ENCODE measurements at regions not wholly inside any gene's neighbourhood (a gene's known extent, or its start where the extent isn't known, plus 50 kb on each side); places are given as distances from the start of the nearest gene placed in this dataset.
"Not testable (repeated sequence)": the region's sequence is repeated elsewhere in the genome, so short reads cannot be mapped to it uniquely, and the experiment has no call there.

DNA sequence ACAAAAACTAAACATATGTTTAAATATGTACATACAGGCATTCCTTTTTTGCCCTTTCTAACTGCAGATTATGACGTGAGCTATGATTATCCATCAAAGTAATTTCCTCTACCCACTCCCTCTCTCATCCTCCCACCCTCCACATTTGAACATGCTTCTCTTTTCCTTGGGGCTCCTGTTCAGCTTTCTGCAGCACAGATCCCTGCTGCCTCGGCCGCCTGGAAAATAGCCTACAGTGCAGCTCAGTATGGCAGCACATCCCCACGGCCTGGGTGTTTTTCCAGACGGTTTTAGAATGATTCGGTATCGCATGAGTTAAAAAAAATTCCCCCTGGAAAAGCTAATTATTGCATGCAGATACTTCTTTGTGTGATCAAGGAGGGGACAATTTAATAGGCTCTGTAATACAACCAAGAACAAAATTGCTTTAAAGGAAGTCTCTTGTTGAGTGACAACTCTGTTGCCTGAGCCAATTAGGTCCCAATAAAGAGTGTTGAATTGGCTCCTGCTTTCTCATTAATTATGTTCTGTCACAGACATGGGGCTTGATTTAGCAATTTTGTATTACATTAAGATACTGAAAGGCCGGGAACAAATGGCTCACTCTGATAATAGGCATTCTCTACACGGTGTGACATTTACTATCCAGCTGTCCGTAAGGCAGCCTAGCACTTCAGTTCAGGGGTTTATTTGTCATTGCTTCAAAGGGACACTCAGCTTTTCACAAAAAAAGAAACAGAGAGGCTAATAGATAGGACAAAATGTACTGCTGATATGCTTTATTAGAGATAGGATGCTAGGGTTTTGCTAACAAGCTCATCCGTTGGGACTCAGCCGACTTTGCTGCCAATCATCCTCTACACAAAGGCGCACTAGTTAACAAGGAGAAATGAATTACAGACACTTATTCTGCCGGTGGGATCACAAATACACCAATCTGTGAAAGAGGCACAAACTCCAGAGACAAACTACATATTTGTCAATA lies 285.8 kb upstream of the G2E3 start:
- peak; percentile 30 for DNase-seq (ENCODE audit: low spot score)
- no TSS peak for BruUV-seq (replicated peaks)
- Histone ChIP-seq H3K4me1 (ENCODE audit: insufficient read depth, low read length, poor library complexity, severe bottlenecking) (no peaks in the 10 kb centered on the region), H3K36me3 (ENCODE audit: insufficient read depth, low read length, poor library complexity, severe bottlenecking) (no peaks in the 10 kb centered on the region), H3K27me3 (replicated peaks; ENCODE audit: insufficient read depth, low read depth, low read length, poor library complexity) (peaks cover 47% of the 10 kb centered on the region), H3K4me3 (ENCODE audit: low read depth, low read length, poor library complexity, severe bottlenecking) (no peak overlapping the region), H3K27ac (ENCODE audit: low read depth, low read length, poor library complexity, severe bottlenecking) (no peak overlapping the region), H3K9me3 (ENCODE audit: low read depth, low read length, poor library complexity, severe bottlenecking) (no peaks in the 10 kb centered on the region)
- no peak for TF ChIP-seq EZH2 (IDR thresholded peaks at IDR 0.05; ENCODE audit: borderline replicate concordance, low read depth, low read length, poor library complexity, severe bottlenecking)
- TF ChIP-seq, protein P1, sequence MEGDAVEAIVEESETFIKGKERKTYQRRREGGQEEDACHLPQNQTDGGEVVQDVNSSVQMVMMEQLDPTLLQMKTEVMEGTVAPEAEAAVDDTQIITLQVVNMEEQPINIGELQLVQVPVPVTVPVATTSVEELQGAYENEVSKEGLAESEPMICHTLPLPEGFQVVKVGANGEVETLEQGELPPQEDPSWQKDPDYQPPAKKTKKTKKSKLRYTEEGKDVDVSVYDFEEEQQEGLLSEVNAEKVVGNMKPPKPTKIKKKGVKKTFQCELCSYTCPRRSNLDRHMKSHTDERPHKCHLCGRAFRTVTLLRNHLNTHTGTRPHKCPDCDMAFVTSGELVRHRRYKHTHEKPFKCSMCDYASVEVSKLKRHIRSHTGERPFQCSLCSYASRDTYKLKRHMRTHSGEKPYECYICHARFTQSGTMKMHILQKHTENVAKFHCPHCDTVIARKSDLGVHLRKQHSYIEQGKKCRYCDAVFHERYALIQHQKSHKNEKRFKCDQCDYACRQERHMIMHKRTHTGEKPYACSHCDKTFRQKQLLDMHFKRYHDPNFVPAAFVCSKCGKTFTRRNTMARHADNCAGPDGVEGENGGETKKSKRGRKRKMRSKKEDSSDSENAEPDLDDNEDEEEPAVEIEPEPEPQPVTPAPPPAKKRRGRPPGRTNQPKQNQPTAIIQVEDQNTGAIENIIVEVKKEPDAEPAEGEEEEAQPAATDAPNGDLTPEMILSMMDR (conservative IDR thresholded peaks at IDR 0.05; ENCODE audit: low read depth, low read length): no peak
- ChIA-PET CTCF (interaction anchor here (1.2 kb wide), 1 partner anchor 33 kb away, joined by 4 read pairs; no protein-coding TSS in a partner anchor), POLR2A (ENCODE audit: low non-redundant PET) (no interaction called here)
- intact Hi-C loops (cut with micrococcal nuclease; ENCODE audit: unreplicated experiment): no loop called here

DNA sequence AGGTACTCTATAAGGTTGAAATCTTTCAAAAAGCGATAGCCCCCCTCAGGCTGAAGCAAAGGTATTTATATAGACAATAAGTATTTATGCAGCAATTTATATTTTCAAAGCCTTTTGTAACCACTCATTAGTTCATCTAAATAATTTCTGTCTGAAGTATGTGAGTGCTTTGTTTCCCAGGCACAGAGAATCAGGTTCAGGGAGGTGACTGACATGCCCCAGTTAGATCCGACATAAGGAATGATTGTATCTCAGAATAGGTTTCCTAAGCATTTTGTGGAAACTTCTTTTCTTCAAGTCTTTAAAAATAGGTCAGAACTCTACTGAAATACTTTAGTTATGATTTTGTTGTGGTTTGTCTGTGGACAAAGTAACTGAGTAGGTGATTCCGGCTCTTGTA lies 283.4 kb upstream of the G2E3 start:
- ChIA-PET POLR2A (ENCODE audit: low non-redundant PET) (no interaction called here), CTCF (no interaction called here)
- intact Hi-C loops (cut with micrococcal nuclease; ENCODE audit: unreplicated experiment): no loop called here
- H3K4me3 ChIP-seq (ENCODE audit: low read depth, low read length, poor library complexity, severe bottlenecking): no peak overlapping the region
- no peaks in the 10 kb centered on the region for H3K4me1 ChIP-seq (ENCODE audit: insufficient read depth, low read length, poor library complexity, severe bottlenecking)
- H3K27ac ChIP-seq (ENCODE audit: low read depth, low read length, poor library complexity, severe bottlenecking): no peak overlapping the region
- peaks cover 47% of the 10 kb centered on the region for H3K27me3 ChIP-seq (replicated peaks; ENCODE audit: insufficient read depth, low read depth, low read length, poor library complexity)
- no TSS peak for BruUV-seq (replicated peaks)
- no peaks in the 10 kb centered on the region for H3K9me3 ChIP-seq (ENCODE audit: low read depth, low read length, poor library complexity, severe bottlenecking)
- H3K36me3 ChIP-seq (ENCODE audit: insufficient read depth, low read length, poor library complexity, severe bottlenecking): no peaks in the 10 kb centered on the region
- no peak for TF ChIP-seq EZH2 (IDR thresholded peaks at IDR 0.05; ENCODE audit: borderline replicate concordance, low read depth, low read length, poor library complexity, severe bottlenecking)
- DNase-seq (ENCODE audit: low spot score): no peak

DNA sequence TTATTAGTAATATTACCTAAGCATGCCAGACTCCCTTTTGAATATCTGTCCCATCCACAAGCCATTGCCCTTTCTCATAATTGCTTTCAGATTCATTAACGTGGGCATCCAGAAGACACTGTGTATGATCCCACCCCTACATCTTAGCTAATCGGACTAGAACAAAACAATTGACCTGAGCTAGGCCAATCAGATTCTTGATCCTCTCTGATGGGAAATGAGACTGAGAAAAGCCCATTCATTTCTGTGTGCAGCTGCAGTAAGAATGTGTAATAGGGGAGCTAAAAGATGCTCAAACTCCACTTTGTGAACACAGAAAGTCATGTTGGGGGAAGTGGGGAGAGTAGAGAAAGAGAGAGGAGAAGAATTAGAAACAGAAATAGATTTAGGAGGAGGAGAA lies 281.7 kb upstream of the G2E3 start:
- ChIA-PET CTCF (no interaction called here), POLR2A (ENCODE audit: low non-redundant PET) (no interaction called here)
- Histone ChIP-seq H3K9me3 (ENCODE audit: low read depth, low read length, poor library complexity, severe bottlenecking) (no peaks in the 10 kb centered on the region), H3K4me1 (ENCODE audit: insufficient read depth, low read length, poor library complexity, severe bottlenecking) (no peaks in the 10 kb centered on the region), H3K27ac (ENCODE audit: low read depth, low read length, poor library complexity, severe bottlenecking) (no peak overlapping the region), H3K36me3 (ENCODE audit: insufficient read depth, low read length, poor library complexity, severe bottlenecking) (no peaks in the 10 kb centered on the region), H3K27me3 (replicated peaks; ENCODE audit: insufficient read depth, low read depth, low read length, poor library complexity) (peaks cover 40% of the 10 kb centered on the region), H3K4me3 (ENCODE audit: low read depth, low read length, poor library complexity, severe bottlenecking) (no peak overlapping the region)
- TF ChIP-seq EZH2 (IDR thresholded peaks at IDR 0.05; ENCODE audit: borderline replicate concordance, low read depth, low read length, poor library complexity, severe bottlenecking): no peak
- TF ChIP-seq, protein P1 (conservative IDR thresholded peaks at IDR 0.05; ENCODE audit: low read depth, low read length): no peak
- no peak for DNase-seq (ENCODE audit: low spot score)
- no TSS peak for BruUV-seq (replicated peaks)
- intact Hi-C loops (cut with micrococcal nuclease; ENCODE audit: unreplicated experiment): no loop called here

DNA sequence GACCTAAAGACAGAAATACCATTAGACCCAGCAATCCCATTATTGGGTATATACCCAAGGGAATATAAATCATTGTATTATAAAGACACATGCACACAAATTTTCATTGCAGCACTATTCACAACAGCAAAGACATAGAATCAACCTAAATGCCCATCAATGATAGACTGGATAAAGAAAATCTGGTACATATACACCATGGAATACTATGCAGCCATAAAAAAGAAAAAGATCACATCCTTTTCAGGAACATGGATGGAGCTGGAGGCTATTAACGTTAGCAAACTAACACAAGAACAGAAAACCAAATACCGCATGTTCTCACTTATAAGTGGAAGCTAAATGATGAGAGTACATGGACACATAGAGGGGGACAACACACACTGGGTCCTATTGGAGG lies 280.1 kb upstream of the G2E3 start:
- BruUV-seq (replicated peaks); H3K4me1 ChIP-seq (ENCODE audit: insufficient read depth, low read length, poor library complexity, severe bottlenecking); CTCF ChIA-PET; H3K27ac ChIP-seq (ENCODE audit: low read depth, low read length, poor library complexity, severe bottlenecking); H3K4me3 ChIP-seq (ENCODE audit: low read depth, low read length, poor library complexity, severe bottlenecking); POLR2A ChIA-PET (ENCODE audit: low non-redundant PET); intact Hi-C loops (cut with micrococcal nuclease; ENCODE audit: unreplicated experiment); H3K9me3 ChIP-seq (ENCODE audit: low read depth, low read length, poor library complexity, severe bottlenecking); DNase-seq (ENCODE audit: low spot score); H3K36me3 ChIP-seq (ENCODE audit: insufficient read depth, low read length, poor library complexity, severe bottlenecking): not testable (repeated sequence)
- H3K27me3 ChIP-seq (replicated peaks; ENCODE audit: insufficient read depth, low read depth, low read length, poor library complexity): peaks cover 25% of the 10 kb centered on the region
